ENCODE measurements at regions not wholly inside any gene's neighbourhood (a gene's known extent, or its start where the extent isn't known, plus 50 kb on each side); places are given as distances from the start of the nearest gene placed in this dataset.
"Not testable (repeated sequence)": the region's sequence is repeated elsewhere in the genome, so short reads cannot be mapped to it uniquely, and the experiment has no call there.

- DNase-seq (ENCODE audit: low read depth), result no peak
Observed at GRCh38 chr18:29378651-29379136, 1201.8 kb upstream of the CDH2 start.

- no peak for DNase-seq (ENCODE audit: low read depth)
Observed at GRCh38 chr18:29377346-29377745, 1200.4 kb upstream of the CDH2 start.

GRCh38 chr18:29373000-29373399 lies 1196.1 kb upstream of the CDH2 start:
- DNase-seq (ENCODE audit: low read depth), result no peak

- DNase-seq (ENCODE audit: low read depth), result no peak
Observed at GRCh38 chr18:29361843-29362242, 1184.9 kb upstream of the CDH2 start.

- DNase-seq (ENCODE audit: low read depth), result not testable (repeated sequence)
Observed at GRCh38 chr18:29360659-29361058, 1183.7 kb upstream of the CDH2 start.

- DNase-seq (ENCODE audit: low read depth), result not testable (repeated sequence)
Observed at GRCh38 chr18:29359222-29359621, 1182.3 kb upstream of the CDH2 start.

GRCh38 chr18:29351171-29351570 lies 1174.2 kb upstream of the CDH2 start:
- no peak for DNase-seq (ENCODE audit: low read depth)

GRCh38 chr18:29328932-29329331 lies 1152.0 kb upstream of the CDH2 start:
- DNase-seq (ENCODE audit: low read depth), result no peak

- no peak for DNase-seq (ENCODE audit: low read depth)
Observed at GRCh38 chr18:29326214-29326613, 1149.3 kb upstream of the CDH2 start.

- no peak for DNase-seq (ENCODE audit: low read depth)
Observed at GRCh38 chr18:29321561-29321960, 1144.6 kb upstream of the CDH2 start.

- no peak for DNase-seq (ENCODE audit: low read depth)
Observed at GRCh38 chr18:29313312-29313711, 1136.4 kb upstream of the CDH2 start.

- no peak for DNase-seq (ENCODE audit: low read depth)
Observed at GRCh38 chr18:29311580-29311979, 1134.7 kb upstream of the CDH2 start.

GRCh38 chr18:29309366-29309765 lies 1132.4 kb upstream of the CDH2 start:
- no peak for DNase-seq (ENCODE audit: low read depth)

GRCh38 chr18:29307982-29308381 lies 1131.1 kb upstream of the CDH2 start:
- no peak for DNase-seq (ENCODE audit: low read depth)

- peak; percentile 5 for DNase-seq (ENCODE audit: low read depth)
Observed at GRCh38 chr18:29307231-29307630, 1130.3 kb upstream of the CDH2 start.

- peak; percentile 38 for DNase-seq (ENCODE audit: low read depth)
Observed at GRCh38 chr18:29305516-29305915, 1128.6 kb upstream of the CDH2 start.

GRCh38 chr18:29301048-29301447 lies 1124.1 kb upstream of the CDH2 start:
- no peak for DNase-seq (ENCODE audit: low read depth)

GRCh38 chr18:29285471-29285870 lies 1108.5 kb upstream of the CDH2 start:
- no peak for DNase-seq (ENCODE audit: low read depth)

- DNase-seq (ENCODE audit: low read depth), result peak; percentile 15
Observed at GRCh38 chr18:29271501-29271900, 1094.6 kb upstream of the CDH2 start.

- no peak for DNase-seq (ENCODE audit: low read depth)
Observed at GRCh38 chr18:29259838-29260237, 1082.9 kb upstream of the CDH2 start.

GRCh38 chr18:29254123-29254522 lies 1077.2 kb upstream of the CDH2 start:
- no peak for DNase-seq (ENCODE audit: low read depth)

GRCh38 chr18:29251681-29252080 lies 1074.8 kb upstream of the CDH2 start:
- peak; percentile 4 for DNase-seq (ENCODE audit: low read depth)

- DNase-seq (ENCODE audit: low read depth), result no peak
Observed at GRCh38 chr18:29250843-29251242, 1073.9 kb upstream of the CDH2 start.

GRCh38 chr18:29250259-29250658 lies 1073.3 kb upstream of the CDH2 start:
- DNase-seq (ENCODE audit: low read depth), result no peak

- DNase-seq (ENCODE audit: low read depth), result no peak
Observed at GRCh38 chr18:29248805-29249204, 1071.9 kb upstream of the CDH2 start.
